ENCODE measurements at regions not wholly inside any gene's neighbourhood (a gene's known extent, or its start where the extent isn't known, plus 50 kb on each side); places are given as distances from the start of the nearest gene placed in this dataset.

GRCh38 chr3:106452096-106452495, 583.3 kb upstream of the CBLB start:
- TF ChIP-seq CTCF (IDR thresholded peaks at IDR 0.05; ENCODE audit: low read depth, low read length, missing input control) (no peak), HNF4A (conservative IDR thresholded peaks at IDR 0.05) (no peak), YY1 (IDR thresholded peaks at IDR 0.05) (no peak), MAX (IDR thresholded peaks at IDR 0.05) (no peak), RXRA (IDR thresholded peaks at IDR 0.05) (no peak), REST (IDR thresholded peaks at IDR 0.05) (no peak), GABPA (IDR thresholded peaks at IDR 0.05 in 1 of 2, conservative IDR thresholded peaks at IDR 0.05 in 1 of 2) (no peak), RAD21 (IDR thresholded peaks at IDR 0.05) (no peak), JUND (IDR thresholded peaks at IDR 0.05) (no peak)

Data from liver (tissue), 3 donors.